ENCODE measurements at regions not wholly inside any gene's neighbourhood (a gene's known extent, or its start where the extent isn't known, plus 50 kb on each side); places are given as distances from the start of the nearest gene placed in this dataset.
"Not testable (repeated sequence)": the region's sequence is repeated elsewhere in the genome, so short reads cannot be mapped to it uniquely, and the experiment has no call there.

DNA sequence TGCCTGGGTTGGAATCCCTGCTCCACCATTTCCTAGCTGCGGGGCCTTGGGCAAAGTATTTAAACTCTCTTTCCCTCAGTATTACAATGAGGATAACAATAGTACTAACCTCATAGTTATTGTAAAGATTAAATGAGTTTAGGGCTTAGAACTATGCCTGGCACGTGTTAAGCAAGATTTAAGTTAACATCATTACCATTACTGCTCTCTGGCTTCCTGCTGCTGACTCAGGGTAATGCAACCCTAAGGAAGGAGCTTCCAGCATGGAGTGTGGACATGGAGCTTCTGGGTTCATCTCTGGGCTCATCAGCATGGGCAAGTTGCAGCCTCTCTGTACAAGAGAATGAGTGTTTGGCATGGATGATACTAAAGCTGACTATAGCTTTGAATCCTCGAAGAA is 374.2 kb upstream of the MAP2 start:
- DNase-seq (ENCODE audit: low read depth): no peak

DNA sequence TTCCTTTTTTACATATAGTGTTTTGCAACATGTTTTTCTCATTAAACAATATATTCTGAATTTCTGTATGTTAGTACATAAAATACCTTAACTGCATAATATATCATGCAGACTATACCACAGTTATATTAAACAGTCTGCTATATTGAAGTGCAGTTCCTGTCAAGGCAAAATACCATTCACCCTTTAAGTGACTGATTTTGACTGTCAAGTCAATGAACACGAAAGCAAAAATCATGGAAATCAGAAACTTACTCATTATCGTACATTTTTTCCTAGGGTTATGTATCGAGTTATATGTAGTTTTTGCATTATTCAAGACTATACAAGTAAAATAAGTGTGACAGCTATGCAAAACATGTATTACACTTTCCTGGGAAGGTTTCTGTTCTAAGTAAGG is 361.6 kb upstream of the MAP2 start:
- DNase-seq (ENCODE audit: low read depth): no peak

DNA sequence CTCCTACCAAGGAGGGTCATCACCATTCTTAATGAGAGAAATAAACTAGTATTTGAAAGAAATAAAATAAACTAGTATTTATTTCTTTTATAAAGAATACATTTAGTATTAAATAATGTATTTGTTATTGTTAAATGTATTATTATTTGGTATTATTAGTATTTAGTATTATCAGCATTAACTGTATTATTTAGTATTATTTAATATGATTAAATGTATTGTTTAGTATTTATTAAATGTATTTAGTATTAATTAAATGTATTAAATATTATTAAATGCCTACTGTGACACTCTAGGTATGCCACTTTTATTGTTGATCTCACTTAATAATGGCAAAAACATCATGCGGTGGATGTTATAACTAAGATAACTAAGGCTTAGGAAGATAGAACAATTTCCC is 353.6 kb upstream of the MAP2 start:
- no peak for DNase-seq (ENCODE audit: low read depth)

DNA sequence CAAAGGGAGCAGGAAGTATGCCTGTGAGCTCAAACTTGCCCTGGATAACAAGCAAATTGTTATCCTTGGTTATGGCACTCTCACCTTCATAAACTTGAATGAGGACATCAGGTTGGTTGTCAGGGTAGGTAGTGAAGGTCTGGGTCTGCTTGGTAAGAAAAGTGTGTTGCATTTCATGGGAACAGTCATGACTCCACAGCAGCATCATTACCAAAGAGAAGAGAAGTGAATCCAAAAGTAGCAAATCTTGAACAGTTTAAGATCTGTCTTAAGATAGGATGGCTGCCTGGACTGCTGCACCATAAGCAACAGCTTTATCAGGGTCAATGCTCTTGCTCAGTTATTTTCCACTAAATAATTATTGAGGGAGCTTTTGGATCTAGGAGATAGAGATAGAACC is 350.7 kb upstream of the MAP2 start:
- no peak for DNase-seq (ENCODE audit: low read depth)

DNA sequence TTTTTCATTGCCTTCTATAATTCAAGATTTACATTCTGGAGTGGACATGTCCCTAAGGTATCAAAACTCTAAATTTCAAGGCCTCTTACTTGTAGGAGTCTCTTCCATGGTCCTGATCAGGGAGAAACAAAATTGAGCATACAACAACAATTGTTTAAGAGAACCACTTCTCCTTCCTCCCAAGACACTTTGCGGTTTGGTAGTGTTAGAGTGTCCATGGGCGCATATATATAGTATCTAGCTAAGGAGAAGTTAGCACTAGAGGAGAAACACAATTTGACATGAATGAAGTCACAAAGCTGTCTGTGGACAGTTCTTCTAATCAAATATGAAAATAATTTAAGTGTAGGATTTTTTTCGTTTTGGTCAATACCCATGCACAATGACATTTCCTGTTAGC is 349.1 kb upstream of the MAP2 start:
- no peak for DNase-seq (ENCODE audit: low read depth)

DNA sequence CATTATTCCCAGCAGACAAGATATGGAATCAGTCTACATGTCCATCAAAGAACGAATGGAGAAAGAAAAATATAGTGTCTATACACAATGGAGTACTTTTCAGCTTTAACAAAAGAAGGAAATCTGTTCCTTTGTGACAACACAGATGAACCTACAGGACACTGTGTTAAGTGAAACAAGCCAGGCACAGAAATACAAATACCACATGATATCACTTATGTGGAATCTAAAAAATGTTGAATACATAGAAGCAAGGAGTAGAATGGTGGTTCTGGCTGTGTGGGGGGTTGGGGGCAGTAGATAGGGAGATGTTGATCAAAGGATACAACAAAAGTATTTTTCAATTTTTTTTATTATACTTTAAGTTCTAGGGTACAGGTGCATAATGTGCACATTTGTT is 347.7 kb upstream of the MAP2 start:
- DNase-seq (ENCODE audit: low read depth): no peak

DNA sequence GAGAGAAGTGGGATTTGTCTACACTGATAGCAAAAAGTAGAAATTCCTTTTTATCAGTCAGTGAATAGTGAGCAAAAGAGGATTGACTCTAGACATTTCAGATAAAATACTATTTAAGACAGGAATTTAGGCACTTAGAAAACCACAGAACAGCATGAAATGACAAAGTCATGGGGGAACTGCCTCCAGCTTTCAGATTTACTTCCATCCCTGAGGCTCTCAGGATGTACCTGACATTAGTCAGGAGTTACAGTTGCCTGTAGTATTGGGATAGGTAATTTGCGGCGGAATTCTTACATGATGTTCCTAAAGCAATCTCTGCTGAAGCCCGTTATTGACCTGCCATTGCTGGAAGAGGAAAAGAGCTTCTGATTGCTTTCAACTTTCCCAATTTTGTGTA is 337.1 kb upstream of the MAP2 start:
- no peak for DNase-seq (ENCODE audit: low read depth)

DNA sequence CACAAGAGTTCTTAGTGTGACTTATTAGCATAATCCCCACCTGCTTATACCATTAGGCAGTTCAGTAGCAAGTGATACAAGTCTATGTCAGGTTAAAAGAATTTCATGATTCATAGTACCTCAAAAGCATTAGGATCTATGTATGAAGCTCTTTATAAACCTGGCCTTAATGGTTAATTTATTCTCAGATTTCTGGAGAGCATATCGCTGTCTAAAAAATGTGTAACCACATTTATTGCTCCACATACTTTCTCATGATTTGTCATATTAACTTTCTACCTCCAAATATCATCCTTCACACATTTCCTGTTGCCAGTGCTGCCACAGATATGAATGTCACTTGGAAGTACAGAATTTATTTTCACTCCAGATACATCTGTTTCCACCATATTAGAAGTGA is 332.8 kb upstream of the MAP2 start:
- DNase-seq (ENCODE audit: low read depth): no peak

DNA sequence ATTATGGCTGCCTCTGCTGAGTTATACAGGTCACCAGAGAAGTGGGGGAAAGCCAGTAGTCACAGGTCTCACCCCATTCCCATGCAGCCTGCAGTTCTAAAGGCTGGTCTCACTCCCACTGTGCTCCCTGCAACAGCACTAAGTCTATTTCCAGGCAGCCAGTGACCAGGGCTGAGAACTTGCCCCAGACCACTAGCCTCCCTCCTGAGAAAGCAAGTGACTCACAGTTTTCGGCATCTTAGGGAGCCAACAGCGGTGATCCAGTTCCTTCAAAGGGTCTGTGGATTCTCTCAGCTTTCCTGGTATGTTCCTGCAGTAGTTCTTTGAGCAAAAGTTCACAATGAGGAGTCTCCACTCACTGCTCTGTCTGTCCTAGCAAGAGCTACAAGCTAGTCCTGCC is 329.6 kb upstream of the MAP2 start:
- peak; percentile 0 for DNase-seq (ENCODE audit: low read depth)

DNA sequence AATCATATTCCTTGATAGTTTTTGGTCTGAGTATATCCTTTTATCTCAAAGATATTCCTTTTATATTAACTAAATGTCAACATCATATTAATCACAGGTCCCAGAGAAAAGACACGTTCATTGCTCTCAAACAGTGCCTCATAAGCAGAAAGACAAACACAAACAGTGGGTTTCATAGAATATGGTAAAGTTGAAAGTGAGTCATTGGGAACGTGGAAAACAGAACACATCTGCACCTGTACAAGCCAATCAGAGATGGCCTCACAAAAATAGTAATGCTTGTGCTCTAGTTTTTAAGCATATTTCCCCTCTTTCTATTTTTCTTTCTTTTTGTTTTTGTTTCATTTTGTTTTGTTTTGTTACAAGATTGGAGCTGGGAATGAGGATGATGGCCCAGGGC is 328.4 kb upstream of the MAP2 start:
- no peak for DNase-seq (ENCODE audit: low read depth)

DNA sequence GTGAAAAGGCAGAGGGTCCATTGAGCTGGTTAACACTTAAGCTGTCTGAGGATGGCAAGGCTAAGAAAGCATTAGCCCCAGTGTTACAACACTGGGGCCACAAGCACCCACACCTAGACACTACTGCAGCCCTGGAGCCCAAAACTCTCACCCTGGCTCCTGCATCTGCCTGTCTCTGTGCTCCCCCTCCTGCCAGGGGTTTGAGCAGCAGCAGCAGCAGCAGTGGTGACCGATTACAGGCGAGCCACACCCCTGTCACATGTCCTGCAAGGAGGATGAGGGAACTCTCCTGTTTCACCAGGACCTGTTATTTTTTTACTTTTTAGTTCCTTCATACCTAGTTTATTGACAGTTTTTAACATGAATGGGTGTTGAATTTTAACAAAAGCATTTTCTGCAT is 326.7 kb upstream of the MAP2 start:
- no peak for DNase-seq (ENCODE audit: low read depth)

DNA sequence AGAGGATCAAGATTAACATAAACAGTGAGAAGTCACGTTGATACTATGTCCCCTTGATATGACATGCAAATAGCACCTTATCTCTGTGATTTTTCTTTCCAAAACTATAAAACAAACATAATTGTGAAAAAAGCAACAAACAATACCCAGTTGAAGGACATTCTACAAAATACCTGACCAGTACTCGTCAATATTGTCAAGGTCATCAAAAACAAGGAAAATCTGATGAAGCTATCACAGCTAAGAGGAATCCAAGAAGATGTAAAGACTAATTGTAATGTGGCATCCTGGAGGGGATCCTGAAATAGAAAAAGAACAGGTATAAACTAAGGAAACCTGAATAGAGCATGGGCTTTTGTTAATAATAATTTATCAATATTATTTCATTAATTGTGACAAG is 321.5 kb upstream of the MAP2 start:
- DNase-seq (ENCODE audit: low read depth): no peak

DNA sequence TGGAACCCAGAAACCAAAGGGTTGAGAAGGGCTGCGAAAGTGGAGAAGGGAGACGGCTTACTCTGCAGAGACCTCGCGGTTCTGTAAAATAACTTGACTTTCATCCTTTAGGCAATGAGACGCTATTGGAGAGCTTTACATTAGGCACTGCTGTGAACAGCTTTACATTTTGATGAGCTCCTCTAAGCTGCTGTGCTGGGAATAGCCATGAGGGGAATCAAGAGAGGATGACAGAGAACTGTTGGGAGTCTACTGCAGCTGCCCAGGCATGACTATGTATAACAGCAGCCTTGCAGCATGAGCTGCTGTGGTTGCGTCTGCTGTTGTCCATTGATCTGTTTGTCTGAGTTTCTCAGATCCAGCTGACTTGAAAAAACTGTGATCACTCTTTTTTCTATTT is 310.8 kb upstream of the MAP2 start:
- DNase-seq (ENCODE audit: low read depth): no peak

DNA sequence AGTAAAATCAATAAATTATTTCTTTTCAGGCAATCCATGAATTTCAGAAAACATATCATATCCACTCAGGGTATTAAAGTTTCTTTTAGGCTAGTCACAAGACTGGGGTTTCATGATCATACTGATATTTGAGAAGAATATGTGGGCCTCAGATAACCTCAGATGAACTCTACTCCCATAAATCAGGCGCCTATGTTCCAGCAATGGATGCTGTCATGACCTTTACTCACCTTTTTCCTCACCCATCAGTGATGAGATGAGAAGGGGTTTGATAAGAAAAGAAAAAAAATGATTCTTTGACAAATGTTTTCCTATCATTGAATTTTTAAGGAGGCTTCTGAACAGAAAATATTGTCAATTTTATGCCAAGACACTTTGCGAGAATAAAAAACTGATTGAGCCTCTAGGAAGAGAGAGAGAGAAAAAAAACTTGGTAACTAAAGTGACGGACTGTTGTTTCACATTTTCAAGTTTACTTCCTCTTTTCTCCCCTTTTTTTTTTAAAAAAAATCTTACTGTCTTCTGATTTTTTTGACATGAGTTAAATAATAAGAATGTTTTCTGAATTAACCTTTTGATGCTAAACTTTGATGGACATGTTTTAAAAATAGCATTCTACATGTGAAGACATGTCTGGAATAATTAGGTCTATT is 309.1 kb upstream of the MAP2 start:
- no peak for DNase-seq (ENCODE audit: low read depth)

DNA sequence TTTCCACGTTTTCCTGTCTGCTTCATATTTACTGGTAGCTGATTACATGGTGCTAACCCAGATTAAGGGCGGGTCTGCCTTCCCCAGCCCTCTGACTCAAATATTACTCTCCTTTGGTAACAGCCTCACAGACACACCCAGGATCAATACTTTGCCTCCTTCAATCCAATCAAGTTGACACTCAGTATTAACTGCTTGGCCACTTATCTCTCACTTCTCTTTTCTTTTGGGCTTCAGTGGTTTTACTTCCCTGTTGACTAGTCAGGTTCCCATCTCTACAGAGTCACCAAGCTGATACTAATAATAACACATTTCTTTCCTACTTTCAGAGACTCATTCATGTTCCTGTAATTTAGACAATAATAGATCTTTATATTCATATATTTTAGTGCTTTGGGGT is 302.2 kb upstream of the MAP2 start:
- no peak for DNase-seq (ENCODE audit: low read depth)

DNA sequence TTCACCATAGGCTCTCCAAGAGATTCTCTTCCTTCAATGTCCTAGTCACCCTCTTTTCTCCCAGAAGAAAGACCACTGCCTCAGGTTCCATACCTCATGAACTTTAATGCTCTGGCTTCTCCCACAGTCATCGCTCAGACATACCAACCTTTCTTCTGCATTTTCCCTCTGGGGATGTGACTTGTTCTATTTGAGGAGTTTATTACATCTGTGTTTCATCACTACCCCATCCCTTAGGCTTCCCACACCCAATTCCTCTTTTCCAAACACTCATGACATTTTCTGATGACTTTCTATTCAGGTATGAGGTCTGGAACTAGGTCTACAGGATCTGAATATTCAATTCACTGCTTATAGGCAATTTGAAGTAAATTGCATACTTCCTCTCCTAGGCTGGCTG is 298.6 kb upstream of the MAP2 start:
- DNase-seq (ENCODE audit: low read depth): no peak

DNA sequence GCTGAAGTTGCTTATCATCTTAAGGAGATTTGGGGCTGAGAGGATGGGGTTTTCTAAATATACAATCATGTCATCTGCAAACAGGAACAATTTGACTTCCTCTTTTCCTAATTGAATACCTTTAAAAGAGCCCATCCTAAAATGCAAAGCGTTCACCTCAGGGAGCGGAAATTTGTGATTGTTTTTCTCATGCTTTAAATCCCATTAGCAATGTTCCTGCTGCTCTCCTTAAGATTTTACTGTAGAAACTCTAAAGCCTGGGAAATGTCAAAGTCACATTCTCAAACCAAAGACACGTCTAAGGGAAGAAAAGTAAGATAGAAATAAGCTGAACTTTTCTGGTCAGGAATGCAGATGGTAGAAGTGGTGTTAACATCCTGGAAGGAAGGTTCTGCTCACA is 285.8 kb upstream of the MAP2 start:
- DNase-seq (ENCODE audit: low read depth): no peak

DNA sequence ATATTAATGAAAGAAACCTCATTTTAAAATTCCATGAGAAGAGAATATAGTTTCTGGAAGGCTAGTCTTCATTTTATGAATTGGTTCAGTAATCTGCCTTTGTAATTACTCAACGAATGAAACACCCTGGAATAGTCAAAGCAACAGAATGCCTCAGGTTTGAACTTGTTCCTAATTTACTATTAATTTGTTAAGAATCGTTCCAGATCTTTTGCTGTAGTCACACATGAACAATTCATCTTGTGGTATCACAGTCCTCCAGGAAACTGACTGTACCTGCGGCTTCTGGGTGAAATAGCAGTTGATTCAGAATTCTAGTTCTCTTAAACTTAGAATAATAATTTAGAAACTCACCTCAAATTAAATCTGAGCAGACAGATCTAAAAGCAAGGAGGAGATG is 282.7 kb upstream of the MAP2 start:
- no peak for DNase-seq (ENCODE audit: low read depth)

DNA sequence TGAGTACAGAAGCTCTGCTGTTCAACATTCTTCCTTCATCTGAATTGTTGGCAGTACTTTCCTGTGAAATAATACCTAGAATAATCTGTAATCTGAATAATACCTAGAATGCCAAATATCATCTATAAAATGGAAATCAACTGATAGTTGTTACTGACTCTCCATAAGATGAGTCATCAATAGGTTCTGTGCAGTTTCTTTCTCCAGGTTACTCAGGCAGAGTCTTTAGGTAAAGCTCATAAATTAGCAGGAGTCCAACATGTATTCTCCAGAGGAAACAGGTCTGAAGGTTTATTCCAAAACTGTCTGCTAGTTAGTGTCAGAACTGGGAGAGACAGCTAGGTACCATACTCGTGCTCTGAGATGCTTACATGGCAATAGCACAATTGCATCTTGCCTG is 282.0 kb upstream of the MAP2 start:
- DNase-seq (ENCODE audit: low read depth): no peak

DNA sequence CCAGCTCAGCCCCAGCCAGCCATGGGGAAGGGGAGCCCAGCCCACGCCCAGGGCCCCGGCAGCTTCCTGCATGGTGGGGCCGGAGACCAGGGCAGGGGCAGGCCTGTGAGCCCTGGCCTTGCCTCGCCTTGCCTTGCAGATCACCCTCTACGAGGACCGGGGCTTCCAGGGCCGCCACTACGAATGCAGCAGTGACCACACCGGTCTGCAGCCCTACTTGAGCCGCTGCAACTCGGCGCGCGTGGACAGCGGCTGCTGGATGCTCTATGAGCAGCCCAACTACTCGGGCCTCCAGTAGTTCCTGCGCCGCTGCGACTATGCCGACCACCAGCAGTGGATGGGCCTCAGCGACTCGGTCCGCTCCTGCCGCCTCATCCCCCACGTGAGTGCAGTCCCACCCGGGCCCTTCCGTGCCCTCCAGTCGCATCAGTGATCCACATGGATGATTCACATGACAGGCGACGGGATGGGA is 278.6 kb upstream of the MAP2 start:
- DNase-seq (ENCODE audit: low read depth): not testable (repeated sequence)

DNA sequence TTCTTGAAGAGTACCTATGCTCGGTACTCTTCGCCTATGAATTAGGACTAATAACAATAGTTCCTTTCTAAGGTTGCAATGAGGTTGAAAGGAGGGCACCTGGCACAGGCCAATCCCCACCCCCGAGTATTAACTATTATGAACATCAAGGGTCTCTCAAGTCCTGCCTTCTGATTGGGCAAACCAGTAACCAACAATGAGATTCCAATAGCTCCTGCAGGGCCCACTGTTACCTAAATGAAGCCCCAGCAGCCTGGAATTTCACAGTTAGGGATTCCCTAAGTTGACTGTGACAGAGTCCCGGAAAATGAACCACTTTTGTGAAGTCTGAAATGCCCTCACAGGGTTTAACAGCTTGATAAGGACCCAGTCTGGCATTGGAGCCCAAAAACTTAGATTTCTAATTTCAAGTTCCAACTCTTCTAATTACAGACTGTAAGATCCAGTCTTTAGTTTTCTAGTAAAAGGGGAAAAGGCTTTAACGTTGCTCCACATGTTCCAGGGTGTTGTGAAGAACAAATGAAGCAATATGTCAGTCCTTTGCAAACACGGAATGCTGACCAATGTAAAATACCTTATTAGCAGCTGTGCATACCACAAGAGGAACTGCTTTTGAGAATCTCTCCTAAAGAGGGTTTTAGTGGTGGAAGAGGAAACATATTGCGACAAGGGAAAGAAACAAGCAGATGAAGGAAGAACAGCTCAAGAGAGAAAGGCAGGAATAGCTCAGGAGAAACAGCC is 277.7 kb upstream of the MAP2 start:
- DNase-seq (ENCODE audit: low read depth): no peak

DNA sequence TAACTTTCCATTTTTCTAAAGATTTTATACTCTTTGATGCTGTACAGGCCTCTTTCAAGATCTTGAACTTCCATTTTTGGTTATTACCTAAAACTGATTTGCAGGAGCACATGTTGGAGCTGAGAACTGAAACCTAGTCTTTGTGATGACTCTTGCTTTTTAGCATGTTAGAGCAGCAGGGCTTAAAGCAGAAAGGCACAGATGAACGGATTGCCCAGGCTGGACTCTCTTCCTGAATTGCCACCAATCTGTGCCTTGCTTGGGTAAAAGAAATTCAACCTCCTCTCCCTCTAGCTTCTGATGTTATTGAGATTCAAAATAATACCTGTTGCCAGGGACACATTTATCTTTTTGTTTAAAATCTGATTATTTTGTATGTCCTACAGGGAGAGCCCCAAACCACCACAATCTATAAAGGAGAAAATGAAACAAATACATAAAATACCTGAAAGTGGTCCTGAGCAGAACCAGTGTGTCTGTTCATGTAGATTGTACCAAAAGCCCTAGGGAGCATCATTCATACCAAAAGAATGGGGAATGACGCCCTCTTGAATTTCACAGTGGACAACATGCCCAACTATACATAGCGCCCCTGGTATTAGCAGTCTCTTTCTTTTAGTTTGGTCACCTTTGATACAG is 277.0 kb upstream of the MAP2 start:
- DNase-seq (ENCODE audit: low read depth): no peak

DNA sequence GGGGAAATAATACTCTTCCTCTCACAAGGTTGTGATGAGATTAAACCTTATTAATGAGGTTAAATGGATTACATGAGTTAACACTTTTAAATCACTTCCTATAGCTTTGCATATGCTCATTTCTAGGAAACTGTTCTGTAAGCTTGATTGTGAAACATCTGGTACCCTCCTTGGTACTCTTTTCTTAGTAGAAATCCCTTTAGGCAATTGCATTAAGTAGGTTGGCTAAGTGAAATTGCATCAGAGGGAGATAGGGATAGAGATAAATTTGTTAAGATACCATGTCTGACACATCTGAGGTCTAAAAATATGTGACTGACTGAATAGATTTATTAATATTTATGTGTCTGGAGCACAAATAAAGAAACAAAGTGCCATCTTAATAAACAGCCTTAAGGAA is 275.9 kb upstream of the MAP2 start:
- DNase-seq (ENCODE audit: low read depth): no peak
